ENCODE measurements at regions not wholly inside any gene's neighbourhood (a gene's known extent, or its start where the extent isn't known, plus 50 kb on each side); places are given as distances from the start of the nearest gene placed in this dataset.

DNA sequence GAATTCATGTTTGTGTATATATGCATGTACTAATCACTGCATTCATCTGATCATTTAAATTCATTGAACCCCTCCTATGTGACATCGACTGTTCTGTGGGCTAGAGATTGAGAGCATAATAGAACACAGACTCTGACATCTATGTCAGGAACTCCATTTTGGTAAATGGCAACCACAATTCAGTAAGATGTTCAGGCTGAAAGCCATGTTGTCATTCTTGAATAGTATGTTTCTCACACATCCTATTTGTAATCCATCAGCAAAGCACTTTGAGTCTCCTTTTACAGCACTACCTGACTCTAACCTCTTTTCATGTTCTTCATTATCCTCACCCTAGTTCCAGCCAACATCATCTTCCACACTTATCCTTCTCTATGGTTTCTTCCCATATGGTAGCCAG, 413.8 kb upstream of the MEX3C start:
- TF ChIP-seq, protein P1, sequence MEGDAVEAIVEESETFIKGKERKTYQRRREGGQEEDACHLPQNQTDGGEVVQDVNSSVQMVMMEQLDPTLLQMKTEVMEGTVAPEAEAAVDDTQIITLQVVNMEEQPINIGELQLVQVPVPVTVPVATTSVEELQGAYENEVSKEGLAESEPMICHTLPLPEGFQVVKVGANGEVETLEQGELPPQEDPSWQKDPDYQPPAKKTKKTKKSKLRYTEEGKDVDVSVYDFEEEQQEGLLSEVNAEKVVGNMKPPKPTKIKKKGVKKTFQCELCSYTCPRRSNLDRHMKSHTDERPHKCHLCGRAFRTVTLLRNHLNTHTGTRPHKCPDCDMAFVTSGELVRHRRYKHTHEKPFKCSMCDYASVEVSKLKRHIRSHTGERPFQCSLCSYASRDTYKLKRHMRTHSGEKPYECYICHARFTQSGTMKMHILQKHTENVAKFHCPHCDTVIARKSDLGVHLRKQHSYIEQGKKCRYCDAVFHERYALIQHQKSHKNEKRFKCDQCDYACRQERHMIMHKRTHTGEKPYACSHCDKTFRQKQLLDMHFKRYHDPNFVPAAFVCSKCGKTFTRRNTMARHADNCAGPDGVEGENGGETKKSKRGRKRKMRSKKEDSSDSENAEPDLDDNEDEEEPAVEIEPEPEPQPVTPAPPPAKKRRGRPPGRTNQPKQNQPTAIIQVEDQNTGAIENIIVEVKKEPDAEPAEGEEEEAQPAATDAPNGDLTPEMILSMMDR (IDR thresholded peaks at IDR 0.05 in 2 of 3, conservative IDR thresholded peaks at IDR 0.05 in 1 of 3; ENCODE audit: insufficient read depth in 2 of 3, low read depth in 1 of 3, low read length in 3 of 3), result no peak
- no peak for TF ChIP-seq GABPB2 (CRISPR knock-in tag; conservative IDR thresholded peaks at IDR 0.05)
- no peak for TF ChIP-seq RBM39 (optimal IDR thresholded peaks at IDR 0.05; ENCODE audit: low read depth, low read length)
- TF ChIP-seq, protein P2, sequence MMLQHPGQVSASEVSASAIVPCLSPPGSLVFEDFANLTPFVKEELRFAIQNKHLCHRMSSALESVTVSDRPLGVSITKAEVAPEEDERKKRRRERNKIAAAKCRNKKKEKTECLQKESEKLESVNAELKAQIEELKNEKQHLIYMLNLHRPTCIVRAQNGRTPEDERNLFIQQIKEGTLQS (IDR thresholded peaks at IDR 0.05), result no peak
- TF ChIP-seq, protein P2 (CRISPR knock-in tag; conservative IDR thresholded peaks at IDR 0.05), result no peak
- no peak for TF ChIP-seq MTA3 (IDR thresholded peaks at IDR 0.05; ENCODE audit: borderline replicate concordance)
- TF ChIP-seq NFE2 (IDR thresholded peaks at IDR 0.05; ENCODE audit: low read depth), result no peak

Data from K562 (cell line).